K562 (cell line): ENCODE measurements at regions not wholly inside any gene's neighbourhood (a gene's known extent, or its start where the extent isn't known, plus 50 kb on each side); places are given as distances from the start of the nearest gene placed in this dataset.
A peak's percentile ranks its signal among the peaks of the same experiment; 100 is the strongest.

Experiments used
- CCNT2 ChIP-seq: IDR thresholded peaks from 2 replicates; pipeline ENCODE4 v1.6.1; 2011; ENCODE audit warnings: borderline replicate concordance, low read depth, mild to moderate bottlenecking, moderate library complexity, mixed read lengths, low read length; ENCODE audit not compliant: insufficient read length; ENCODE audit errors: extremely low read depth
- CTBP1 ChIP-seq: fragments of 450-650 bp; IDR thresholded peaks from 2 replicates; pipeline ENCODE4 v1.6.1; 2016; ENCODE audit warnings: borderline replicate concordance
- DDX20 ChIP-seq: fragments of 450-650 bp; IDR thresholded peaks from 2 replicates; pipeline ENCODE4 v1.6.1; 2016; ENCODE audit warnings: missing genetic modification characterization, low read depth, mild to moderate bottlenecking, missing compliant biosample characterization, moderate library complexity
- IFI16 ChIP-seq: fragments of 250-450 bp; sonication (Bioruptor Pico); IDR thresholded peaks from 2 replicates; pipeline ENCODE4 v2.1.2; 2022; ENCODE audit warnings: mild to moderate bottlenecking, inconsistent platforms
- ILK ChIP-seq: fragments of 450-650 bp; IDR thresholded peaks from 2 replicates; pipeline ENCODE4 v1.6.1; 2016; ENCODE audit warnings: missing genetic modification characterization, low read depth, mild to moderate bottlenecking, missing compliant biosample characterization, moderate library complexity, borderline replicate concordance
- MAFF ChIP-seq: IDR thresholded peaks from 2 replicates; pipeline ENCODE4 v1.6.1; 2012; ENCODE audit warnings: low read length, improper control_type of control experiment
- MCM3 ChIP-seq: fragments of 450-650 bp; IDR thresholded peaks from 2 replicates; pipeline ENCODE4 v1.6.1; 2016
- ZNF445 ChIP-seq: fragments of 250-450 bp; sonication (Bioruptor Pico); IDR thresholded peaks from 2 replicates; pipeline ENCODE4 v1.4.0; 2020; ENCODE audit warnings: low read depth, mild to moderate bottlenecking, moderate library complexity
- TF ChIP-seq, protein P1 (sequence below): fragments of 450-650 bp; IDR thresholded peaks from 2 replicates; pipeline ENCODE4 v1.6.1; 2016; ENCODE audit warnings: mild to moderate bottlenecking, moderate library complexity
- TF ChIP-seq, protein P2 (sequence below): fragments of 250-450 bp; sonication (Bioruptor Pico); IDR thresholded peaks from 2 replicates; pipeline ENCODE4 v1.4.0; 2020; ENCODE audit warnings: mild to moderate bottlenecking, moderate library complexity
- TF ChIP-seq, protein P3 (sequence below): fragments of 450-650 bp; IDR thresholded peaks from 2 replicates; pipeline ENCODE4 v1.6.1; 2017; ENCODE audit warnings: antibody characterized with exemption

DNA sequence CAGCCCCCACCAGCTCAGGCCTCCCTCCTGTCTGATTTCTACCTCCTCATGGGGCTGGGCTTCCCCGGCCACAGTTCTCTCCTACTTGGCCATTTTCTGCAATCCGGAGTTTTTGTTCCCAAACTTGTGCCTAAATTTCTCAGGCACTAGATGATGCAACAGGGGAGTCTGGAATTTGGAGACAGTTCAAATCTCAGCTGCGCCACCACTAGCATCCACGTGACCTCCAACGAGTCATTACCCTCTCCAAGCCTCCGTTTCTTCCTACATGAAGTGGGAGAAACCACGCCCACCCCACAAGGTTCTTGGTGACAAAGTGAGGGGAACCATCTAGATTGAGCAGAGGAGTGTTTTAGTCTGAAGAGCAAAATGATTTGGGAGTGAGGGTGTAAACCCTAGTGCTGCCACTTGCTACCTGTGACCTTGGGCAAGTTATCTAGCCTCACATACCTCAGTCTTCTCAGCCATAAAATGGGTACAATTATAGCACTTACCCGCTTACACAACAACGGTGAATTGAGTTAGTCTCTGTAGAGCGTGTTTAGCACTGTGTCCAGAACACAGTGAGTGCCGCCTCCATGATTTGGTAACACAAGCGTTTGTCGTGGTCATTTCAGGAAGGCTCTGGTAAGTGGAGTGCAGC is 61.4 kb upstream of the ASAP2 start (continued):
- TF ChIP-seq, protein P1, sequence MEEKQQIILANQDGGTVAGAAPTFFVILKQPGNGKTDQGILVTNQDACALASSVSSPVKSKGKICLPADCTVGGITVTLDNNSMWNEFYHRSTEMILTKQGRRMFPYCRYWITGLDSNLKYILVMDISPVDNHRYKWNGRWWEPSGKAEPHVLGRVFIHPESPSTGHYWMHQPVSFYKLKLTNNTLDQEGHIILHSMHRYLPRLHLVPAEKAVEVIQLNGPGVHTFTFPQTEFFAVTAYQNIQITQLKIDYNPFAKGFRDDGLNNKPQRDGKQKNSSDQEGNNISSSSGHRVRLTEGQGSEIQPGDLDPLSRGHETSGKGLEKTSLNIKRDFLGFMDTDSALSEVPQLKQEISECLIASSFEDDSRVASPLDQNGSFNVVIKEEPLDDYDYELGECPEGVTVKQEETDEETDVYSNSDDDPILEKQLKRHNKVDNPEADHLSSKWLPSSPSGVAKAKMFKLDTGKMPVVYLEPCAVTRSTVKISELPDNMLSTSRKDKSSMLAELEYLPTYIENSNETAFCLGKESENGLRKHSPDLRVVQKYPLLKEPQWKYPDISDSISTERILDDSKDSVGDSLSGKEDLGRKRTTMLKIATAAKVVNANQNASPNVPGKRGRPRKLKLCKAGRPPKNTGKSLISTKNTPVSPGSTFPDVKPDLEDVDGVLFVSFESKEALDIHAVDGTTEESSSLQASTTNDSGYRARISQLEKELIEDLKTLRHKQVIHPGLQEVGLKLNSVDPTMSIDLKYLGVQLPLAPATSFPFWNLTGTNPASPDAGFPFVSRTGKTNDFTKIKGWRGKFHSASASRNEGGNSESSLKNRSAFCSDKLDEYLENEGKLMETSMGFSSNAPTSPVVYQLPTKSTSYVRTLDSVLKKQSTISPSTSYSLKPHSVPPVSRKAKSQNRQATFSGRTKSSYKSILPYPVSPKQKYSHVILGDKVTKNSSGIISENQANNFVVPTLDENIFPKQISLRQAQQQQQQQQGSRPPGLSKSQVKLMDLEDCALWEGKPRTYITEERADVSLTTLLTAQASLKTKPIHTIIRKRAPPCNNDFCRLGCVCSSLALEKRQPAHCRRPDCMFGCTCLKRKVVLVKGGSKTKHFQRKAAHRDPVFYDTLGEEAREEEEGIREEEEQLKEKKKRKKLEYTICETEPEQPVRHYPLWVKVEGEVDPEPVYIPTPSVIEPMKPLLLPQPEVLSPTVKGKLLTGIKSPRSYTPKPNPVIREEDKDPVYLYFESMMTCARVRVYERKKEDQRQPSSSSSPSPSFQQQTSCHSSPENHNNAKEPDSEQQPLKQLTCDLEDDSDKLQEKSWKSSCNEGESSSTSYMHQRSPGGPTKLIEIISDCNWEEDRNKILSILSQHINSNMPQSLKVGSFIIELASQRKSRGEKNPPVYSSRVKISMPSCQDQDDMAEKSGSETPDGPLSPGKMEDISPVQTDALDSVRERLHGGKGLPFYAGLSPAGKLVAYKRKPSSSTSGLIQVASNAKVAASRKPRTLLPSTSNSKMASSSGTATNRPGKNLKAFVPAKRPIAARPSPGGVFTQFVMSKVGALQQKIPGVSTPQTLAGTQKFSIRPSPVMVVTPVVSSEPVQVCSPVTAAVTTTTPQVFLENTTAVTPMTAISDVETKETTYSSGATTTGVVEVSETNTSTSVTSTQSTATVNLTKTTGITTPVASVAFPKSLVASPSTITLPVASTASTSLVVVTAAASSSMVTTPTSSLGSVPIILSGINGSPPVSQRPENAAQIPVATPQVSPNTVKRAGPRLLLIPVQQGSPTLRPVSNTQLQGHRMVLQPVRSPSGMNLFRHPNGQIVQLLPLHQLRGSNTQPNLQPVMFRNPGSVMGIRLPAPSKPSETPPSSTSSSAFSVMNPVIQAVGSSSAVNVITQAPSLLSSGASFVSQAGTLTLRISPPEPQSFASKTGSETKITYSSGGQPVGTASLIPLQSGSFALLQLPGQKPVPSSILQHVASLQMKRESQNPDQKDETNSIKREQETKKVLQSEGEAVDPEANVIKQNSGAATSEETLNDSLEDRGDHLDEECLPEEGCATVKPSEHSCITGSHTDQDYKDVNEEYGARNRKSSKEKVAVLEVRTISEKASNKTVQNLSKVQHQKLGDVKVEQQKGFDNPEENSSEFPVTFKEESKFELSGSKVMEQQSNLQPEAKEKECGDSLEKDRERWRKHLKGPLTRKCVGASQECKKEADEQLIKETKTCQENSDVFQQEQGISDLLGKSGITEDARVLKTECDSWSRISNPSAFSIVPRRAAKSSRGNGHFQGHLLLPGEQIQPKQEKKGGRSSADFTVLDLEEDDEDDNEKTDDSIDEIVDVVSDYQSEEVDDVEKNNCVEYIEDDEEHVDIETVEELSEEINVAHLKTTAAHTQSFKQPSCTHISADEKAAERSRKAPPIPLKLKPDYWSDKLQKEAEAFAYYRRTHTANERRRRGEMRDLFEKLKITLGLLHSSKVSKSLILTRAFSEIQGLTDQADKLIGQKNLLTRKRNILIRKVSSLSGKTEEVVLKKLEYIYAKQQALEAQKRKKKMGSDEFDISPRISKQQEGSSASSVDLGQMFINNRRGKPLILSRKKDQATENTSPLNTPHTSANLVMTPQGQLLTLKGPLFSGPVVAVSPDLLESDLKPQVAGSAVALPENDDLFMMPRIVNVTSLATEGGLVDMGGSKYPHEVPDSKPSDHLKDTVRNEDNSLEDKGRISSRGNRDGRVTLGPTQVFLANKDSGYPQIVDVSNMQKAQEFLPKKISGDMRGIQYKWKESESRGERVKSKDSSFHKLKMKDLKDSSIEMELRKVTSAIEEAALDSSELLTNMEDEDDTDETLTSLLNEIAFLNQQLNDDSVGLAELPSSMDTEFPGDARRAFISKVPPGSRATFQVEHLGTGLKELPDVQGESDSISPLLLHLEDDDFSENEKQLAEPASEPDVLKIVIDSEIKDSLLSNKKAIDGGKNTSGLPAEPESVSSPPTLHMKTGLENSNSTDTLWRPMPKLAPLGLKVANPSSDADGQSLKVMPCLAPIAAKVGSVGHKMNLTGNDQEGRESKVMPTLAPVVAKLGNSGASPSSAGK, result no peak
- TF ChIP-seq DDX20 (tag) (no peak), ZNF445 (no peak), MCM3 (no peak), ILK (no peak), IFI16 (CRISPR knock-in tag) (no peak), CCNT2 (no peak), MAFF (no peak), CTBP1 (0 out of 2 replicates have a peak, but pooled peaks have one; percentile 31)
- TF ChIP-seq, protein P2, sequence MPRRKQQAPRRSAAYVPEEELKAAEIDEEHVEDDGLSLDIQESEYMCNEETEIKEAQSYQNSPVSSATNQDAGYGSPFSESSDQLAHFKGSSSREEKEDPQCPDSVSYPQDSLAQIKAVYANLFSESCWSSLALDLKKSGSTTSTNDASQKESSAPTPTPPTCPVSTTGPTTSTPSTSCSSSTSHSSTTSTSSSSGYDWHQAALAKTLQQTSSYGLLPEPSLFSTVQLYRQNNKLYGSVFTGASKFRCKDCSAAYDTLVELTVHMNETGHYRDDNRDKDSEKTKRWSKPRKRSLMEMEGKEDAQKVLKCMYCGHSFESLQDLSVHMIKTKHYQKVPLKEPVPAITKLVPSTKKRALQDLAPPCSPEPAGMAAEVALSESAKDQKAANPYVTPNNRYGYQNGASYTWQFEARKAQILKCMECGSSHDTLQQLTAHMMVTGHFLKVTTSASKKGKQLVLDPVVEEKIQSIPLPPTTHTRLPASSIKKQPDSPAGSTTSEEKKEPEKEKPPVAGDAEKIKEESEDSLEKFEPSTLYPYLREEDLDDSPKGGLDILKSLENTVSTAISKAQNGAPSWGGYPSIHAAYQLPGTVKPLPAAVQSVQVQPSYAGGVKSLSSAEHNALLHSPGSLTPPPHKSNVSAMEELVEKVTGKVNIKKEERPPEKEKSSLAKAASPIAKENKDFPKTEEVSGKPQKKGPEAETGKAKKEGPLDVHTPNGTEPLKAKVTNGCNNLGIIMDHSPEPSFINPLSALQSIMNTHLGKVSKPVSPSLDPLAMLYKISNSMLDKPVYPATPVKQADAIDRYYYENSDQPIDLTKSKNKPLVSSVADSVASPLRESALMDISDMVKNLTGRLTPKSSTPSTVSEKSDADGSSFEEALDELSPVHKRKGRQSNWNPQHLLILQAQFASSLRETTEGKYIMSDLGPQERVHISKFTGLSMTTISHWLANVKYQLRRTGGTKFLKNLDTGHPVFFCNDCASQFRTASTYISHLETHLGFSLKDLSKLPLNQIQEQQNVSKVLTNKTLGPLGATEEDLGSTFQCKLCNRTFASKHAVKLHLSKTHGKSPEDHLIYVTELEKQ (CRISPR knock-in tag), result no peak
- TF ChIP-seq, protein P3, sequence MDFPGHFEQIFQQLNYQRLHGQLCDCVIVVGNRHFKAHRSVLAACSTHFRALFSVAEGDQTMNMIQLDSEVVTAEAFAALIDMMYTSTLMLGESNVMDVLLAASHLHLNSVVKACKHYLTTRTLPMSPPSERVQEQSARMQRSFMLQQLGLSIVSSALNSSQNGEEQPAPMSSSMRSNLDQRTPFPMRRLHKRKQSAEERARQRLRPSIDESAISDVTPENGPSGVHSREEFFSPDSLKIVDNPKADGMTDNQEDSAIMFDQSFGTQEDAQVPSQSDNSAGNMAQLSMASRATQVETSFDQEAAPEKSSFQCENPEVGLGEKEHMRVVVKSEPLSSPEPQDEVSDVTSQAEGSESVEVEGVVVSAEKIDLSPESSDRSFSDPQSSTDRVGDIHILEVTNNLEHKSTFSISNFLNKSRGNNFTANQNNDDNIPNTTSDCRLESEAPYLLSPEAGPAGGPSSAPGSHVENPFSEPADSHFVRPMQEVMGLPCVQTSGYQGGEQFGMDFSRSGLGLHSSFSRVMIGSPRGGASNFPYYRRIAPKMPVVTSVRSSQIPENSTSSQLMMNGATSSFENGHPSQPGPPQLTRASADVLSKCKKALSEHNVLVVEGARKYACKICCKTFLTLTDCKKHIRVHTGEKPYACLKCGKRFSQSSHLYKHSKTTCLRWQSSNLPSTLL, result no peak
